Right cardiac atrium (tissue), 5 donors: ENCODE measurements at regions not wholly inside any gene's neighbourhood (a gene's known extent, or its start where the extent isn't known, plus 50 kb on each side); places are given as distances from the start of the nearest gene placed in this dataset.

Source experiments
- ATAC-seq, 2 donors: fragments of 200-7000 bp; cut with Tn5 transposase; one replicate each; pipeline versions ENCODE4 v1.8.0 to v1.9.1; 2020; ENCODE audit warnings: moderate library complexity in 2 of 2, mild to moderate bottlenecking in 1 of 2
- DNase-seq, 3 donors: peaks; one replicate each; pipeline ENCODE4 v3.0.0-alpha.2; 2020
- H3K27ac ChIP-seq: one replicate; pipeline ENCODE4 v1.5.1; 2013; ENCODE audit warnings: mild to moderate bottlenecking, low read length, control low read depth, moderate library complexity
- H3K27me3 ChIP-seq: one replicate; pipeline ENCODE4 v1.6.1; 2013; ENCODE audit not compliant: control insufficient read depth, insufficient read depth
- H3K4me1 ChIP-seq: one replicate; pipeline ENCODE4 v1.6.1; 2013; ENCODE audit warnings: low read length; ENCODE audit not compliant: control insufficient read depth, insufficient read depth
- H3K4me3 ChIP-seq: one replicate; pipeline ENCODE4 v1.5.1; 2013; ENCODE audit warnings: low read length, control low read depth
- H3K9me3 ChIP-seq: one replicate; pipeline ENCODE4 v1.6.1; 2013; ENCODE audit warnings: low read length; ENCODE audit not compliant: control insufficient read depth
- WGBS: extraction: QIAGEN DNeasy Blood & Tissue Kit; methylation state at CpG from one replicate; pipeline ENCODE4 v1.1.7; 2013; 5-methylcytosine and 5-hydroxymethylcytosine counted together
- intact Hi-C, 4 donors: fragments of 100-400 bp; cut with DNase I; formaldehyde crosslinking; loops; one replicate each; pipeline versions ENCODE4 v1.11.0 to v1.14.0; 2022 to 2023
- donor health status: healthy with polysubstance abuse.
- donor health status: DM: no; HTN: yes; CAD: no.
- donor health status: DM: no; HTN: no; CAD: no.
- donor health status: DM: no; HTN: yes; CAD: no; lungs with severe emphysema.
- donor health status: DM: yes; HTN: yes; CAD: no.

DNA sequence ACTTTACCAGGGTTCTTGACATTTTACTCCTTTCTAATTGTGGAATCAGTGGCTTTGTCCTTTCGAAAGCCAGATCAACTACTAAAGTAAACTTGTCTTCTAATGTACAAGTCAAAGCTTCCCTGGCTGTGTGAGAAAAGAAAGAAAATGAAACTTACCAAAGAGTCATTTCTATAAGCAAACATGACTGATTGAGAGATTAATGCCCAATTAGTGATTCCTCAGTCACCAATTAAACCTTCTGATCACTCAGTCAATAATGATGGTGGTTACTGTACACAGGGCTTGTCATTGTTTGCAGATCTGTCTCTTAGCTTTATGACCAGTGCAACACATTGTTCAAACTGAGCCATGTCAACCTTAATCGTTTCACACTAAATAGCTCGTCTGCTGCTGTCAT is 1168.4 kb upstream of the CITED2 start:
- Histone ChIP-seq H3K4me3 (no peak overlapping the region), H3K27me3 (no peaks in the 10 kb centered on the region), H3K27ac (no peak overlapping the region), H3K9me3 (no peaks in the 10 kb centered on the region), H3K4me1 (no peaks in the 10 kb centered on the region)
- intact Hi-C loops, result no loop called here
- no peak for ATAC-seq
- 88% methylated on average over 3 of the region's 3 CpGs for WGBS
- DNase-seq, result no peak

DNA sequence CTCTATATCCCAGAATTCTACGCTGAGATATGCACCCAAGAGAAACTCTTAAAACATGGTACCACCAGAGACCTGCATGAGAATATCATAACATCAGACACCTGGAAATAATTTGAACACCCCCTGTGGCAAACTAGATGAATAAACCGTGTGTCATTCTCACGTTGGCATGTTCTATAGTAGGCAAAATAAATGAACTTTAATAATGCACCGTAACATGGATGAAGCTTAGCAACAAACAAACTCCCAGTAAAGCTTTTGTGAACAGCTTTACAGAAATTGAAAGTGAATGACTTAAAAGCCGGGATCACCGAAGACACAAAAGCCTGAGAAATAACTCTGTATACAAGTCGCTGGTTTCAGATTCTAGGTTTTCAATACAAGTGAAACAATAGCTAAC is 1166.8 kb upstream of the CITED2 start:
- Histone ChIP-seq H3K27me3 (no peaks in the 10 kb centered on the region), H3K9me3 (no peaks in the 10 kb centered on the region), H3K4me3 (no peak overlapping the region), H3K27ac (no peak overlapping the region), H3K4me1 (no peaks in the 10 kb centered on the region)
- WGBS, result 88% methylated on average over 7 of the region's 7 CpGs
- no peak for DNase-seq
- ATAC-seq, result no peak
- intact Hi-C loops, result no loop called here

DNA sequence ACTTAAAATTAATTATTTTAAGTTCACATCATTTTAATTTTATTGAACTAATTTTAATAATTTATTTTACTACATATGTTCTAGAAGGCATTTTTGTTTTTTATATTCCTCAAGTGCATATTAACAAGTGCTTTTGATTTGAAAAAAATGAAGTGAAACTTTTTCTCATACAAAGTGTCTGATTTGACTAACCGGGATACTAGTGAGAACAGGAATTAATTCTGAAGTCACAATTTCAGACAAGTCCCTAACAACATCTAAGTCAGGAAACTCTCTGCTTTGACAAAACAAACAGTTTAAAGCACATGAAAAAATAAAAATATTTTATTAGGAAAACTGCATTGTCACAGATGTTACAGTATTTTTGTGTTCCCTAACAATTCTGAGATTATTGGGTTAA is 1166.3 kb upstream of the CITED2 start:
- Histone ChIP-seq H3K4me3 (no peak overlapping the region), H3K27ac (no peak overlapping the region), H3K27me3 (no peaks in the 10 kb centered on the region), H3K4me1 (no peaks in the 10 kb centered on the region), H3K9me3 (no peaks in the 10 kb centered on the region)
- intact Hi-C loops, result no loop called here
- 76% methylated on average over 1 of the region's 1 CpG for WGBS
- DNase-seq, result no peak
- ATAC-seq, result no peak

DNA sequence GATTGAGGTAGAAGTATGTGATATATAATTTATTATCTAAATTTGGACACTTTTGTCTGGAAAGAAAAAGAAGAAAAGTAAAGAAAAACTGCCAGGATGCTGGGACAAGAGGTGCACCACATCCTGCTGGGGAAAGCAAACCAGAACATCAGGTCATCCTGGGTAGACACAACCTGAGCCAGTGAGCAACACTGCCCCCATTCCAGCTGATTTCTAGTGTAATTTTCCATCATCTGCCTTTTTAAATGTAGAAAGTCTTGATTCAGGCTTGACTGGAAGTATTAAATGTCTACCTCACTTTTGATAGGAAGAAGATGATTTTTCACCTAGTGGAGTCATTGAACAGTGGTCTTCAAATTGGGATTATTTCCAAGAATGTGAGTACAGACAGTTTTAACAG is 1164.5 kb upstream of the CITED2 start:
- ATAC-seq, result no peak
- Histone ChIP-seq H3K4me3 (no peak overlapping the region), H3K9me3 (no peaks in the 10 kb centered on the region), H3K27ac (no peak overlapping the region), H3K4me1 (no peaks in the 10 kb centered on the region), H3K27me3 (no peaks in the 10 kb centered on the region)
- intact Hi-C loops, result no loop called here
- DNase-seq, result no peak

DNA sequence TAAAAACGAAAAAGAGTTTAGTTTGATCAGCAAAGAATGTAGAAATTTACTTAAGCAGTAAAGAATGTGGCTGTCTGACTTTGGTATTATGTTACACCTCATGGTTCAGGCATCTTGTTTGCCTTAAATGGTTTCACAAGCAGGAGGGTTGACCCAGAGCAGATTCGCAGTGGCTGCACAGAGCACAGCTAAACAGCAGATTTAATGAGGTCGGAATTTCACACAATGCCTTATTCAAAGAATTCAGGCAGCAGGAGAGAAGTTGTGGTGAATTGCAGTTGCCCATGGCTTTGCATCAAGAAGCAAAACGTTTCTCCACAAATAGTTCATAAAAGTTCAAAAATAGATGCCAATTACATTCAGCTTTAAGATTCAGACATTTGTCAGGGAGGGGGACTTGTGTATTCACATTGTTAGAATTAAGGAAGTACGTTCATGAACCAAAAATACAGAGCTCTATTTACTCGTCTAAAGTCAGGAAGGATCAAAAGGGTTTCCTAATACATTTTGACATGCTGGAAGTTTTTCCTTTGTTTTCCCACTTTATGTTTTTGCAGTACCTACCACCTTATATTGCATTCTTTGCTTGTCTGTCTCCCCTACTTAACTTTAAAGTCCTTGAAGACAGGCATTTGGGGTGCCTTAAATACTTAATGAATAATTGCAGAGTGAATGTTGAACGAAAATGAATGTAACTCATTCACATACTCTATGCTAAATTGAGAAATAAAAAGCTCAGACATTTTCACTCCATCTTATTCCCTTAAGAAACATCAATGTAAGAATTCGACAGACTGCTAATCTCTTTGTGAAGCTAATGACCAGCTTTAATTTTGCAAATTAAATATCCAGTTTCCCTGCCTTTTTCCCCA is 1163.6 kb upstream of the CITED2 start:
- no peak overlapping the region for H3K4me3 ChIP-seq
- H3K4me1 ChIP-seq, result no peaks in the 10 kb centered on the region
- H3K9me3 ChIP-seq, result no peaks in the 10 kb centered on the region
- DNase-seq (peak in 2 of 3 donors; percentile 22 to 51), ATAC-seq (peak; percentile 73 to 92)
- intact Hi-C loops, result no loop called here
- no peaks in the 10 kb centered on the region for H3K27me3 ChIP-seq
- no peak overlapping the region for H3K27ac ChIP-seq
- 16% methylated on average over 8 of the region's 8 CpGs for WGBS

DNA sequence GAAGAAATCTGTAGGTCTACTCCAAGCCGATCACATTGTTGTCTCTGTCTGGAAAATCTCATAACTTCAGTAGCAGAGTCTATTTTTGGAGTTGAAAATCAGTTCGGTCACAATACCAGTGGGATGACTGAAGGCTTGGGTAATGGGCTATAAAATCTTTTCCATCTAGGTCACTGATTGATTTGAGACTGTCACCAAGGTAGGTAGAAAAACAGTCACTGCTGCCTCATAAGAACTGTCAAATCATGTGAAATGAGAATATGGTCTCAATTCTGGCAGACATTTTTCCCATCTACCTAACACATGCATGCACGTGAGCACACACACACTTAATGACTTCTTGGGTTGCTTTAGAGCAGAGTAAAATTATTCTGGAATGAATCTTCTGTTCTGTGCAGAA is 1162.8 kb upstream of the CITED2 start:
- Histone ChIP-seq H3K4me3 (no peak overlapping the region), H3K27me3 (no peaks in the 10 kb centered on the region), H3K4me1 (no peaks in the 10 kb centered on the region), H3K9me3 (no peaks in the 10 kb centered on the region), H3K27ac (no peak overlapping the region)
- intact Hi-C loops, result no loop called here
- ATAC-seq (no peak), DNase-seq (no peak)
- 40% methylated on average over 3 of the region's 3 CpGs for WGBS

DNA sequence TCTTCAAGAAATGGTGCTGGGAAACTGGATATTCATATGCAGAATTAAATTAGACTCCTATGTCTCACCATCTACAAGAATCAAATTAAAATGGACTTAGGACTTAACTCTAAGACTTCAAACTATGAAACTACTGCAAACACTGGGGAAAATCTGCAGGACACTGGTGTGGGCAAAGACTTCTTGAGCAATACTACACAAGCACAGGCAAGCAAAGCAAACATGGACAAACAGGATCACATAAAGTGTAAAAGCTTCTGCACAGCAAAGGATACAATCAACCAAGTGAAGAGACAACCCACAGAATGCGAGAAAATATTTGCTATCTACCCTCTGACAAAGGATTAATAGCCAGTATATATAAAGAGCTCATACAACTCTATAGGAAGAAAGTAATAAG is 1161.1 kb upstream of the CITED2 start:
- DNase-seq, result no peak
- no peak for ATAC-seq
- intact Hi-C loops, result no loop called here
- no peak overlapping the region for H3K27ac ChIP-seq
- H3K4me3 ChIP-seq, result no peak overlapping the region
- WGBS, result 93% methylated on average over 1 of the region's 1 CpG
- H3K9me3 ChIP-seq, result no peaks in the 10 kb centered on the region
- no peaks in the 10 kb centered on the region for H3K4me1 ChIP-seq
- H3K27me3 ChIP-seq, result no peaks in the 10 kb centered on the region

DNA sequence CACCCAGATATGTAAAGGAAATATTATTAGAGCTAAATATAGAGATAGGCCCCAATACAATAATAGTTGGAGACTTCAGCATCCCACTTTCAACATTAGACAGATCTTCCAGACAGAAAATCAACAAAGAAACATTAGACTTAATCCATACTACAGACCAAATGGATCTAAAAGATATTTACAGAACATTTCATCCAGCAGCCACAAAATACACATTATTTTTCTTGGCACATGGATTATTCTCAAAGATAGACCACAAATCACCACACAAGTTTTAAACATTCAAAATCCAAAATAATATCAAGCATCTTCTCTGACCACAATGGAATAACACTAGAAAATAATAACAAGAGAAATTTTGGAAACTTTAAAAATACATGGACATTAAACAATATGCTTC is 1159.1 kb upstream of the CITED2 start:
- intact Hi-C loops, result no loop called here
- no peaks in the 10 kb centered on the region for H3K9me3 ChIP-seq
- no peak overlapping the region for H3K4me3 ChIP-seq
- no peaks in the 10 kb centered on the region for H3K4me1 ChIP-seq
- H3K27me3 ChIP-seq, result no peaks in the 10 kb centered on the region
- H3K27ac ChIP-seq, result no peak overlapping the region
- ATAC-seq, result no peak
- no peak for DNase-seq

DNA sequence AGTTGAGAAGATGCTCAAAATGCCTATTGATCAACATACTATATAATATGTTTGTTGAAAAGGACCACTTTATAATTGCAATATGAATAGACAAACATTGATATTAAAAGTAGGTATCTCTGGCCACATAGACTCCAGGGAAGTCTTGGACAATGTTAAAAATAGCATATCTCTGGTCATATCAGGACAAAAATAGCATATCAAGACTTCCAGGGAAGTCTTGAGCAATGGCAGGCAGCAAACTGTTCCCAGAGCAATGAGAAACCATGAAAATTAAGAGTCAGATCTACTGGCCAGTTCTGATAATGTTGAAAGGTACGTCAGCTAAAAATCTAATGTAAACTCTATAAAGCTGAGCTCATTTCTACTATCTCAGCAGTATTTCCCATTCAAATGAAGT is 1130.3 kb upstream of the CITED2 start:
- H3K4me3 ChIP-seq, result no peak overlapping the region
- DNase-seq, result no peak
- no peaks in the 10 kb centered on the region for H3K4me1 ChIP-seq
- no peaks in the 10 kb centered on the region for H3K27me3 ChIP-seq
- H3K9me3 ChIP-seq, result no peaks in the 10 kb centered on the region
- WGBS, result 70% methylated on average over 1 of the region's 1 CpG
- H3K27ac ChIP-seq, result no peak overlapping the region
- no peak for ATAC-seq
- intact Hi-C loops, result no loop called here

DNA sequence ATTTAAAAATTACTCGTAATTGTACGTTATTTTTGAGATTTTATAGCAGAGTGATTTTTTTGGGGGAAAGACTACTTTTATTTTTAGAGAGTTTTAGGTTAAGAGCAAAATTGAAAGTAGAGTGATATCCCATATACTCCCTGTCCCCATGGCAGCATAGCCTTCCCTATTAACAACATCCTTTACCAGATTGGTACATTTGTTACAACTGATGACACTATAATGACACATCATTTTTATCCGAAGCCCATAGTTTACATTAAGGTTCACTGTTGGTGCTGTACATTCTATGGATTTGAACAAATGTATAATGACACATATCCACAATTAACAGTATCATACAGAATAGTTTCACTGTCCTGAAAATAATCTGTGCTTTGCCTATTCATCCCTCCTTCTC is 1126.4 kb upstream of the CITED2 start:
- Histone ChIP-seq H3K4me1 (no peaks in the 10 kb centered on the region), H3K27me3 (no peaks in the 10 kb centered on the region), H3K9me3 (no peaks in the 10 kb centered on the region), H3K4me3 (no peak overlapping the region), H3K27ac (no peak overlapping the region)
- WGBS, result 98% methylated on average over 3 of the region's 3 CpGs
- intact Hi-C loops, result no loop called here
- DNase-seq, result no peak
- ATAC-seq, result no peak

DNA sequence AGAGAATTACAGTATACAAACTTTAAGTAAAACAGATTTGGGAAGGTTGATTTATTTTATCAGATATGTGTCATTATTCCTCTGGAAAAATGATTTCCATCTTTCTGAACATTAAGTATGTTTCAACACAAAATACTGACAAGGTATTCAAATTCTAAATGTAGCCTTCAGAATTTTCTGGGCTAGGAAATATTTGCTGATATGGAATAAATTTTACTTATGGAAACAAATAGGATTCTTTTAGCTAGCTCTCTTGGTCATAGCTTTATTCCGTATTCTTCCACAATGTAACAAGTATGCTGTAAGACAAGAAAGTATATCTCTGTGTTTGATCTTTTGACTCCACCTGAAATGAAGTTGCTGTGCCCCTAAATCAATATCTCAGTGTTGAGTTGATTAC is 1125.2 kb upstream of the CITED2 start:
- WGBS, result 96% methylated on average over 1 of the region's 1 CpG
- no peaks in the 10 kb centered on the region for H3K9me3 ChIP-seq
- intact Hi-C loops, result no loop called here

More for the DNA sequence above, 1125.2 kb upstream of the CITED2 start:
- Histone ChIP-seq H3K4me3 (no peak overlapping the region), H3K27ac (no peak overlapping the region), H3K4me1 (no peaks in the 10 kb centered on the region), H3K27me3 (no peaks in the 10 kb centered on the region)
- ATAC-seq (no peak), DNase-seq (no peak)
